Stimulated activated memory B cell treated with anti-CD40 and anti-IgM and Interleukin-4, amounts not matched to agents 10 μg/mL and 1 μg/mL and 100 μg/mL, for 72 hours (primary cell): ENCODE measurements at regions not wholly inside any gene's neighbourhood (a gene's known extent, or its start where the extent isn't known, plus 50 kb on each side); places are given as distances from the start of the nearest gene placed in this dataset.
A peak's percentile ranks its signal among the peaks of the same experiment; 100 is the strongest.
"Not testable (repeated sequence)": the region's sequence is repeated elsewhere in the genome, so short reads cannot be mapped to it uniquely, and the experiment has no call there.

Experiments used
- ATAC-seq: fragments of 150-1000 bp; cut with Tn5 transposase; 2 replicates; pipeline ENCODE4 v1.10.0; 2021
- H3K27ac Mint-ChIP-seq: one replicate; pipeline ENCODE4 v1.8.0; 2022; ENCODE audit warnings: mild to moderate bottlenecking, mixed read lengths
- H3K27me3 Mint-ChIP-seq: one replicate; pipeline ENCODE4 v1.8.0; 2022; ENCODE audit warnings: mixed read lengths
- H3K36me3 Mint-ChIP-seq: one replicate; pipeline ENCODE4 v1.8.0; 2022; ENCODE audit warnings: mixed read lengths
- H3K4me1 Mint-ChIP-seq: one replicate; pipeline ENCODE4 v1.8.0; 2022; ENCODE audit warnings: mixed read lengths
- H3K4me3 Mint-ChIP-seq: one replicate; pipeline ENCODE4 v1.8.0; 2022; ENCODE audit warnings: mild to moderate bottlenecking, moderate library complexity, mixed read lengths
- H3K9me3 Mint-ChIP-seq: one replicate; pipeline ENCODE4 v1.8.0; 2022; ENCODE audit warnings: mixed read lengths

DNA sequence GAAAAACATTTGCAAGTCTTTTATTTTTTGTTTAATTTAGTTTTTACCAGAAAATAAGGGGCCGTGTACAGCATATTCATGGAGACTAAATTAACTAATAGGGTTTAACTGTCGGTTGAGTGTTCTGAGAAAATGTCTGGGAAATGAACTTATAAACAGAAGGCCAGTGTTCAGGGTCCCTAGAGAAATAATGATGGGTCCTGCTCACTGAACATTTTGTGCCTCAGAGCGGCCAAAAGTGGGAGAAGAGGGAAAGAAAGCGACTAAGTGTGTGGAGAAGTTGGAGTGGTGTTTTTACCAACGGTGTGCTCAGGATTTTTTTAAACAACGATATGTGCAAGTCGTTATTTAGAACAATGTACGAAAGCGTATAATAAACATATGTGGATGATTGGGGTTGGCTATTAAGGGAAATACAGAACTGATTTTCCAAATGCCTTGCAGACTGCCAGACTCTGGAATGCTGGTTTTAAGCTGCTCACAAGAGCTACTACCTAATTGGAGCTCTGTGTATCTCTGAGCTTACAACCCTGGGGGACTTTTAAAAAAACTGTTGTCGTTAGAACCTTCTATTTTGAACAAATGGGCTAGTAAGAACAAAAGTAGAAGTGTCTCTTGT, 166.7 kb downstream of the SLC38A4 start:
- H3K27me3 Mint-ChIP-seq: no peaks in the 10 kb centered on the region
- no peak for ATAC-seq
- H3K9me3 Mint-ChIP-seq: no peaks in the 10 kb centered on the region
- peaks cover 6% of the 10 kb centered on the region for H3K36me3 Mint-ChIP-seq
- H3K4me1 Mint-ChIP-seq: peaks cover 29% of the 10 kb centered on the region
- no peak overlapping the region for H3K4me3 Mint-ChIP-seq
- peak overlapping the region; percentile 48 for H3K27ac Mint-ChIP-seq

GRCh38 chr12:46657453-46658411, 168.1 kb downstream of the SLC38A4 start:
- H3K27ac Mint-ChIP-seq: no peak overlapping the region
- H3K36me3 Mint-ChIP-seq: peaks cover 9% of the 10 kb centered on the region
- H3K4me3 Mint-ChIP-seq: no peak overlapping the region
- no peaks in the 10 kb centered on the region for H3K27me3 Mint-ChIP-seq
- no peak for ATAC-seq
- no peaks in the 10 kb centered on the region for H3K9me3 Mint-ChIP-seq
- H3K4me1 Mint-ChIP-seq: peaks cover 29% of the 10 kb centered on the region

DNA sequence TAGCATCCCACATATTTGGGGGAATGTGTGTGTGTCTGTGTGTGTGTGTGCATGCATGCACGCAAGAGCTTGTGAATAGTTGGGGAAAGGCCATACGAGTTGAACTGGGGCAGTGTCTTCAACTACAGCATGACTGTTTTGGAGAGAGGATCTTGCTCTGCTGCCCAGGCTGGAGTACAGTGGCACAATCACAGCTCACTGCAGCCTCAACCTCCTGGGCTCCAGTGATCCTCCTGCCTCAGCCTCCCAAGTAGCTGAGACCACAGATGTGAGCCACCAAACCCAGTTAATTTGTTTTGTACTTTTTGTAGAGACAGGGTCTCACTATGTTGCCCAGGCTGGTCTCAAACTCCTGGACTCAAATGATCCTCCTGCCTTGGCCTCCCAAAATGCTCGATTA, 169.8 kb downstream of the SLC38A4 start:
- H3K27ac Mint-ChIP-seq, H3K27me3 Mint-ChIP-seq, ATAC-seq, H3K36me3 Mint-ChIP-seq, H3K4me3 Mint-ChIP-seq, H3K9me3 Mint-ChIP-seq: not testable (repeated sequence)
- peaks cover 23% of the 10 kb centered on the region for H3K4me1 Mint-ChIP-seq

GRCh38 chr12:46653311-46653710, 172.5 kb downstream of the SLC38A4 start:
- Mint-ChIP-seq H3K4me1 (no peaks in the 10 kb centered on the region), H3K9me3 (no peaks in the 10 kb centered on the region), H3K36me3 (peaks cover 9% of the 10 kb centered on the region), H3K27ac (no peak overlapping the region), H3K4me3 (no peak overlapping the region), H3K27me3 (no peaks in the 10 kb centered on the region)
- ATAC-seq: no peak

DNA sequence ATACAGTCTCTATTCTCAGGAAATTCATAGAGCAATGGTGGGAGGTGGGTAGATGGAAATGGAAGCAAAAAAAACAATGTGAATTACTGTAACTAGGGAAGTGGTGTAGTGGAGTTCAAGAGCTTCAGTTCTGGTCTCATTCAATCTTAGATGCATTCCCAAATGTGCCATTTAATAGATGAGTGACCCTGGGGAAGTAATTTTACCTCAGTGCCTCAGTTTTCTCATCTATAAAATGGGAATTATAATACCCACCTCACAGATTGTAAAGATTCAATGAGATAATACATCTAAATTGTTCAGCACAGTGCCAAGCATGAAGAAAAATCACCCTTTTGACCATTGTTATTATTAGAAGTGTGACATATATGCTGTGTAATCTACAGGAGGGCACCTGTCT, 173.1 kb downstream of the SLC38A4 start:
- ATAC-seq: no peak

GRCh38 chr12:46650688-46651087, 175.1 kb downstream of the SLC38A4 start:
- no peaks in the 10 kb centered on the region for H3K27me3 Mint-ChIP-seq
- H3K36me3 Mint-ChIP-seq: peaks cover 27% of the 10 kb centered on the region
- H3K4me3 Mint-ChIP-seq: no peak overlapping the region
- no peaks in the 10 kb centered on the region for H3K4me1 Mint-ChIP-seq
- ATAC-seq: no peak
- H3K9me3 Mint-ChIP-seq: peaks cover 9% of the 10 kb centered on the region
- H3K27ac Mint-ChIP-seq: no peak overlapping the region

More for the DNA sequence above, 173.1 kb downstream of the SLC38A4 start:
- Mint-ChIP-seq H3K9me3 (no peaks in the 10 kb centered on the region), H3K27ac (no peak overlapping the region), H3K27me3 (no peaks in the 10 kb centered on the region), H3K4me1 (no peaks in the 10 kb centered on the region), H3K4me3 (no peak overlapping the region), H3K36me3 (peaks cover 9% of the 10 kb centered on the region)

- peaks cover 24% of the 10 kb centered on the region for H3K36me3 Mint-ChIP-seq
- ATAC-seq: no peak
- no peak overlapping the region for H3K4me3 Mint-ChIP-seq
- H3K27ac Mint-ChIP-seq: no peak overlapping the region
- H3K9me3 Mint-ChIP-seq: peaks cover 9% of the 10 kb centered on the region
- no peaks in the 10 kb centered on the region for H3K4me1 Mint-ChIP-seq
- H3K27me3 Mint-ChIP-seq: no peaks in the 10 kb centered on the region
Measured at GRCh38 chr12:46649433-46649832, 176.4 kb downstream of the SLC38A4 start.

DNA sequence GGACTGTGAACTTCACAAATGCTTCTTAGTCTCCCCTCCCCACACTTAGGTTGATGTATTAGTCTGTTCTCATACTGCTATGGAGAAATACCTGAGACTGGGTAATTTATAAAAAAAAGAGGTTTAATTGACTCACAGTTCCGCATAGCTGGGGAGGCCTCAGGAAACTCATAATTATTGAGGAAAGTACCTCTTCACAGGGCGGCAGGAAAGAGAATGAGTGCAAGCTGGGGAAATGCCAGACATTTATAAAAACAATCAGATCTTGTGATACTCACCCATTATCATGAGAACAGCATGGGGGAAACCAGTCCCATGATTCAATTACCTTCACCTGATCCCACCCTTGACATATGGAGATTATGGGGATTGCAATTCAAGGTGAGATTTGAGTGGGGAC, 178.8 kb downstream of the SLC38A4 start:
- Mint-ChIP-seq H3K36me3 (peaks cover 18% of the 10 kb centered on the region), H3K4me3 (no peak overlapping the region), H3K27me3 (no peaks in the 10 kb centered on the region), H3K27ac (no peak overlapping the region), H3K4me1 (no peaks in the 10 kb centered on the region), H3K9me3 (peaks cover 18% of the 10 kb centered on the region)
- no peak for ATAC-seq

DNA sequence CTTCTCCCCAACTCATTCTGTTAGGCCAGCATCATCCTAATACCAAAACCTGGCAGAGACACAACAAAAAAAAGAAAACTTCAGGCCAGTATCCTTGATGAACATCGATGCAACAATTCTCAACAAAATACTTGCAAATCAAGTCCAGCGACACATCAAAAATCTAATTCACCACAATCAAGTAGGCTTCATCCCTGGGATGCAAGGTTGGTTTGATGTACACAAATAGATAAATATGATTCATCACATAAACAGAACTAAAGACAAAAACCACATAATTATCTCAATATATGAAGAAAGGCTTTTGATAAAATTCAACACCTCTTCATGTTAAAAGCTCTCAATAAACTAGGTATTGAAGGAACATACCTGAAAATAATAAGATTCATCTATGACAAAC, 184.1 kb downstream of the SLC38A4 start:
- peaks cover 37% of the 10 kb centered on the region for H3K36me3 Mint-ChIP-seq
- H3K4me3 Mint-ChIP-seq, H3K27me3 Mint-ChIP-seq, ATAC-seq, H3K4me1 Mint-ChIP-seq, H3K27ac Mint-ChIP-seq: not testable (repeated sequence)
- H3K9me3 Mint-ChIP-seq: peaks cover 36% of the 10 kb centered on the region

DNA sequence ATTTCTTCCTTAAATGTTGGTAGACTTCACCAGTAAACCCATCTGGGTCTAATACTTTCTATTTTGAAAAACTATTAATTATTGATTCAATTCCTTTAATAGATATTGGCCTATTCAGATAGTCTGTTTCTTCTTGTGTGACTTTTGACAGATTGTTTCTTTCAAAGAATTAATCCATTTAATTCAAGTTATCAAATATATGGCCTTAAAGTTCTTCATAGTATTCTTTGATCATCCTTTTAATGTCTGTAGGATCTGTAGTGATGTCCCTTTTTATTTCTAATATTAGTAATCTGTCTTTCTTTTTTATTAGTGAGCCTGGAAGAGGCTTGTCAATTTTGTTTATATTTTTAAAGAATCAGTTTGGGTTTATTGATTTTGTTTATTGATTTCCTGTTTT, 190.0 kb downstream of the SLC38A4 start:
- no peak for ATAC-seq
- H3K4me3 Mint-ChIP-seq: no peak overlapping the region
- H3K4me1 Mint-ChIP-seq: no peaks in the 10 kb centered on the region
- H3K27me3 Mint-ChIP-seq: no peaks in the 10 kb centered on the region
- no peak overlapping the region for H3K27ac Mint-ChIP-seq
- peaks cover 18% of the 10 kb centered on the region for H3K9me3 Mint-ChIP-seq
- H3K36me3 Mint-ChIP-seq: peaks cover 48% of the 10 kb centered on the region

GRCh38 chr12:46629331-46630229, 196.2 kb downstream of the SLC38A4 start:
- ATAC-seq: no peak
- Mint-ChIP-seq H3K27ac (no peak overlapping the region), H3K27me3 (no peaks in the 10 kb centered on the region), H3K9me3 (peaks cover 4% of the 10 kb centered on the region), H3K36me3 (peaks cover 33% of the 10 kb centered on the region), H3K4me3 (no peak overlapping the region), H3K4me1 (no peaks in the 10 kb centered on the region)

- Mint-ChIP-seq H3K27me3 (no peaks in the 10 kb centered on the region), H3K4me3 (no peak overlapping the region), H3K4me1 (no peaks in the 10 kb centered on the region), H3K9me3 (no peaks in the 10 kb centered on the region), H3K36me3 (peaks cover 23% of the 10 kb centered on the region), H3K27ac (no peak overlapping the region)
- no peak for ATAC-seq
Measured at GRCh38 chr12:46628176-46628575, 197.6 kb downstream of the SLC38A4 start.

DNA sequence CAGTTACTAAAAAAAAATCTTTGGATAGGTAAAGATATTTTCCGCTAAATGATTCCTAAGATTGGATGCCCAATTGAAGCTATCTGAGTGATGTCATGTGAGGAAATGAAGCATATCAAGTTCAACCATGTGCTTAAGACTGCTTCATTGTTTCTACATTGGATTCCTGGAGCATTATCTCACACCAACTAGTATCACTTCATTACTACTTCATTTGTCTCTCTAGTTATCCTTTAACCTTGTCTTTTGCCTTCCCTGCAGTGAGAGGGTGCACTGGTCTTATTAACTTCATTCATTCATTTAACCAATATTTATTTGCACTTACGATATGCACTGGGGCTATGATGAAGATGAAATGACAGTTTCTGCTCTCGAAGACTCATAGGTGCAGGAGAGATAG, 198.1 kb downstream of the SLC38A4 start:
- peaks cover 19% of the 10 kb centered on the region for H3K36me3 Mint-ChIP-seq
- no peaks in the 10 kb centered on the region for H3K27me3 Mint-ChIP-seq
- H3K4me3 Mint-ChIP-seq: no peak overlapping the region
- H3K4me1 Mint-ChIP-seq: no peaks in the 10 kb centered on the region
- H3K9me3 Mint-ChIP-seq: no peaks in the 10 kb centered on the region
- no peak overlapping the region for H3K27ac Mint-ChIP-seq
- ATAC-seq: no peak

DNA sequence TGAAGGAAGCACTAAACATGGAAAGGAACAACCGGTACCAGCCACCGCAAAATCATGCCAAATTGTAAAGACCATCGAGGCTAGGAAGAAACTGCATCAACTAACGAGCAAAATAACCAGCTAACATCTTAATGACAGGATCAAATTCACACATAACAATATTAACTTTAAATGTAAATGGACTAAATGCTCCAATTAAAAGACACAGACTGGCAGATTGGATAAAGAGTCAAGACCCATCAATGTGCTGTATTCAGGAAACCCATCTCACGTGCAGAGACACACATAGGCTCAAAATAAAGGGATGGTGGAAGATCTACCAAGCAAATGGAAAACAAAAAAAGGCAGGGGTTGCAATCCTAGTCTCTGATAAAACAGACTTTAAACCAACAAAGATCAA, 206.3 kb downstream of the SLC38A4 start:
- ATAC-seq, H3K27ac Mint-ChIP-seq, H3K27me3 Mint-ChIP-seq, H3K4me1 Mint-ChIP-seq, H3K4me3 Mint-ChIP-seq, H3K9me3 Mint-ChIP-seq: not testable (repeated sequence)
- H3K36me3 Mint-ChIP-seq: peaks cover 18% of the 10 kb centered on the region

DNA sequence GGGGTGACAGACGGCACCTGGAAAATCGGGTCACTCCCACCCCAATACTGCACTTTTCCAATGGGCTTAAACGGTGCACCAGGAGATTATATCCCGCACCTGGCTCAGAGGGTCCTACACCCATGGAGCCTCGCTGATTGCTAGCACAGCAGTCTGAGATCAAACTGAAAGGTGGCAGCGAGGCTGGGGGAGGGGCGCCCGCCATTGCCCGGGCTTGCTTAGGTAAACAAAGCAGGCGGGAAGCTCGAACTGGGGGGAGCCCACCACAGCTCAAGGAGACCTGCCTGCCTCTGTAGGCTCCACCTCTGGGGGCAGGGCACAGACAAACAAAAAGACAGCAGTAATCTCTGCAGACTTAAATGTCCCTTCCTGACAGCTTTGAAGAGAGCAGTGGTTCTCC, 208.1 kb downstream of the SLC38A4 start:
- H3K27ac Mint-ChIP-seq, H3K4me1 Mint-ChIP-seq, H3K27me3 Mint-ChIP-seq, H3K4me3 Mint-ChIP-seq, ATAC-seq, H3K9me3 Mint-ChIP-seq: not testable (repeated sequence)
- peaks cover 32% of the 10 kb centered on the region for H3K36me3 Mint-ChIP-seq
